ENCODE measurements at regions not wholly inside any gene's neighbourhood (a gene's known extent, or its start where the extent isn't known, plus 50 kb on each side); places are given as distances from the start of the nearest gene placed in this dataset.

GRCh38 chr2:60097298-60097697 lies 456.2 kb downstream of the BCL11A start:
- no peak for DNase-seq (ENCODE audit: low read depth in 2 of 2)

GRCh38 chr2:60096556-60096955 lies 456.9 kb downstream of the BCL11A start:
- no peak for DNase-seq (ENCODE audit: low read depth in 2 of 2)

- DNase-seq (ENCODE audit: low read depth in 2 of 2): no peak
Measured at GRCh38 chr2:60095903-60096302, 457.6 kb downstream of the BCL11A start.

- no peak for DNase-seq (ENCODE audit: low read depth in 2 of 2)
Measured at GRCh38 chr2:60095202-60095815, 458.1 kb downstream of the BCL11A start.

GRCh38 chr2:60094450-60094929 lies 459.0 kb downstream of the BCL11A start:
- DNase-seq (ENCODE audit: low read depth in 2 of 2): no peak

- DNase-seq (ENCODE audit: low read depth in 2 of 2): no peak
Measured at GRCh38 chr2:60092781-60093180, 460.7 kb downstream of the BCL11A start.

GRCh38 chr2:60091894-60092293 lies 461.6 kb downstream of the BCL11A start:
- no peak for DNase-seq (ENCODE audit: low read depth in 2 of 2)

GRCh38 chr2:60091266-60091665 lies 462.2 kb downstream of the BCL11A start:
- no peak for DNase-seq (ENCODE audit: low read depth in 2 of 2)

GRCh38 chr2:60079562-60079961 lies 473.9 kb downstream of the BCL11A start:
- no peak for DNase-seq (ENCODE audit: low read depth in 2 of 2)

- no peak for DNase-seq (ENCODE audit: low read depth in 2 of 2)
Measured at GRCh38 chr2:60075048-60075447, 478.4 kb downstream of the BCL11A start.

GRCh38 chr2:60073201-60073600 lies 480.3 kb downstream of the BCL11A start:
- no peak for DNase-seq (ENCODE audit: low read depth in 2 of 2)

- DNase-seq (ENCODE audit: low read depth in 2 of 2): no peak
Measured at GRCh38 chr2:60072609-60073008, 480.8 kb downstream of the BCL11A start.

- DNase-seq (ENCODE audit: low read depth in 2 of 2): no peak
Measured at GRCh38 chr2:60071490-60071831, 482.0 kb downstream of the BCL11A start.

GRCh38 chr2:60070736-60071489 lies 482.5 kb downstream of the BCL11A start:
- DNase-seq (ENCODE audit: low read depth in 2 of 2): no peak

- no peak for DNase-seq (ENCODE audit: low read depth in 2 of 2)
Measured at GRCh38 chr2:60070196-60070595, 483.3 kb downstream of the BCL11A start.

GRCh38 chr2:60068755-60069154 lies 484.7 kb downstream of the BCL11A start:
- no peak for DNase-seq (ENCODE audit: low read depth in 2 of 2)

- no peak for DNase-seq (ENCODE audit: low read depth in 2 of 2)
Measured at GRCh38 chr2:60067006-60067405, 486.4 kb downstream of the BCL11A start.

GRCh38 chr2:60066096-60066839 lies 487.2 kb downstream of the BCL11A start:
- DNase-seq (ENCODE audit: low read depth in 2 of 2): no peak

- no peak for DNase-seq (ENCODE audit: low read depth in 2 of 2)
Measured at GRCh38 chr2:60064687-60065389, 488.6 kb downstream of the BCL11A start.

- DNase-seq (ENCODE audit: low read depth in 2 of 2): no peak
Measured at GRCh38 chr2:60058781-60059180, 494.7 kb downstream of the BCL11A start.

GRCh38 chr2:60054571-60055340 lies 498.7 kb downstream of the BCL11A start:
- DNase-seq (ENCODE audit: low read depth in 2 of 2): no peak

Data from stimulated activated CD4-positive, alpha-beta T cell treated with anti-CD3 and anti-CD28 coated beads, Interleukin-4, amount 100 ng/mL, for 48 hours (primary cell).